Liver (tissue), 8 donors: ENCODE measurements at regions not wholly inside any gene's neighbourhood (a gene's known extent, or its start where the extent isn't known, plus 50 kb on each side); places are given as distances from the start of the nearest gene placed in this dataset.

ENCODE experiments used
- DNase-seq: peaks from one replicate; pipeline ENCODE4 v3.0.0-alpha.2; 2017; ENCODE audit warnings: low spot score
- H3K27ac ChIP-seq, 2 donors: one replicate each; pipeline ENCODE4 v1.7.0; 2013; ENCODE audit warnings: inconsistent platforms in 2 of 2, low read length in 2 of 2, control low read depth in 1 of 2, low read depth in 1 of 2, mild to moderate bottlenecking in 1 of 2
- H3K27me3 ChIP-seq, 4 donors: one replicate each; pipeline versions ENCODE4 v1.6.1 to v1.7.0; 2013; ENCODE audit warnings: low read length in 3 of 4, inconsistent platforms in 1 of 4, mild to moderate bottlenecking in 1 of 4, moderate library complexity in 1 of 4; ENCODE audit not compliant: control insufficient read depth in 4 of 4, insufficient read depth in 4 of 4
- H3K36me3 ChIP-seq, 4 donors: one replicate each; pipeline versions ENCODE4 v1.6.1 to v1.7.0; 2013; ENCODE audit warnings: low read length in 3 of 4, mild to moderate bottlenecking in 3 of 4, low read depth in 1 of 4, moderate library complexity in 1 of 4; ENCODE audit not compliant: control insufficient read depth in 4 of 4, insufficient read depth in 3 of 4
- H3K4me1 ChIP-seq, 4 donors: one replicate each; pipeline versions ENCODE4 v1.6.1 to v1.7.0; 2013; ENCODE audit warnings: low read length in 3 of 4, mild to moderate bottlenecking in 3 of 4, moderate library complexity in 1 of 4; ENCODE audit not compliant: control insufficient read depth in 4 of 4, insufficient read depth in 4 of 4
- H3K4me3 ChIP-seq, 3 donors: one replicate each; pipeline versions ENCODE4 v1.6.1 to v1.7.0; 2013; ENCODE audit warnings: low read length in 3 of 3, control low read depth in 1 of 3, low read depth in 1 of 3, mild to moderate bottlenecking in 1 of 3
- H3K9ac ChIP-seq, 2 donors: one replicate each; pipeline ENCODE4 v1.7.0; 2013; ENCODE audit warnings: low read length in 2 of 2, mild to moderate bottlenecking in 2 of 2, moderate library complexity in 2 of 2, control low read depth in 1 of 2, low read depth in 1 of 2
- H3K9me3 ChIP-seq, 4 donors: one replicate each; pipeline versions ENCODE4 v1.6.1 to v1.7.0; 2013; ENCODE audit warnings: low read length in 3 of 4; ENCODE audit not compliant: control insufficient read depth in 4 of 4
- ATF3 ChIP-seq: IDR thresholded peaks from 2 replicates; pipeline ENCODE4 v1.6.1; 2016; ENCODE audit warnings: antibody characterized with exemption
- CTCF ChIP-seq: fragments of 150-350 bp; IDR thresholded peaks from 2 replicates; pipeline ENCODE4 v1.5.1; 2017; ENCODE audit warnings: improper control_type of control experiment, low read depth, low read length; ENCODE audit not compliant: missing input control
- EGR1 ChIP-seq, 2 donors: IDR thresholded peaks; 2 replicates each; pipeline ENCODE4 v1.6.1; 2016 to 2018; ENCODE audit warnings: antibody characterized with exemption in 2 of 2, low read depth in 2 of 2
- FOXA1 ChIP-seq: IDR thresholded peaks from 2 replicates; pipeline ENCODE4 v1.6.1; 2016; ENCODE audit warnings: antibody characterized with exemption
- GABPA ChIP-seq, 2 donors: IDR thresholded peaks in 1 of 2; conservative IDR thresholded peaks in 1 of 2; 2 replicates each; pipeline ENCODE4 v1.6.1; 2016; ENCODE audit warnings: antibody characterized with exemption in 2 of 2, mild to moderate bottlenecking in 1 of 2, moderate library complexity in 1 of 2
- HNF4A ChIP-seq, 2 donors: conservative IDR thresholded peaks; 2 replicates each; pipeline ENCODE4 v1.6.1; 2016; ENCODE audit warnings: antibody characterized with exemption in 2 of 2, mild to moderate bottlenecking in 2 of 2
- HNF4G ChIP-seq: IDR thresholded peaks from 2 replicates; pipeline ENCODE4 v1.6.1; 2016; ENCODE audit warnings: antibody characterized with exemption
- JUND ChIP-seq, 2 donors: IDR thresholded peaks; 2 replicates each; pipeline ENCODE4 v1.6.1; 2016; ENCODE audit warnings: antibody characterized with exemption in 2 of 2
- MAX ChIP-seq: IDR thresholded peaks from 2 replicates; pipeline ENCODE4 v1.6.1; 2016; ENCODE audit warnings: antibody characterized with exemption
- NR2F2 ChIP-seq: IDR thresholded peaks from 2 replicates; pipeline ENCODE4 v1.6.1; 2016; ENCODE audit warnings: antibody characterized with exemption
- RAD21 ChIP-seq, 2 donors: IDR thresholded peaks; 2 replicates each; pipeline ENCODE4 v1.6.1; 2016; ENCODE audit warnings: antibody characterized with exemption in 2 of 2, mild to moderate bottlenecking in 2 of 2
- REST ChIP-seq: IDR thresholded peaks from 2 replicates; pipeline ENCODE4 v1.6.1; 2016; ENCODE audit warnings: antibody characterized with exemption, mild to moderate bottlenecking
- RXRA ChIP-seq, 2 donors: IDR thresholded peaks; 2 replicates each; pipeline ENCODE4 v1.6.1; 2017 to 2018; ENCODE audit warnings: antibody characterized with exemption in 2 of 2, mild to moderate bottlenecking in 1 of 2
- SP1 ChIP-seq: IDR thresholded peaks from 2 replicates; pipeline ENCODE4 v1.6.1; 2018; ENCODE audit warnings: antibody characterized with exemption, mild to moderate bottlenecking
- TAF1 ChIP-seq: conservative IDR thresholded peaks from 2 replicates; pipeline ENCODE4 v1.6.1; 2016; ENCODE audit warnings: antibody characterized with exemption, mild to moderate bottlenecking
- YY1 ChIP-seq: IDR thresholded peaks from 2 replicates; pipeline ENCODE4 v1.6.1; 2016; ENCODE audit warnings: antibody characterized with exemption, mild to moderate bottlenecking
- ZBTB33 ChIP-seq: IDR thresholded peaks from 2 replicates; pipeline ENCODE4 v1.6.1; 2016; ENCODE audit warnings: antibody characterized with exemption
- WGBS: extraction: QIAGEN DNeasy Blood & Tissue Kit; methylation state at CpG from one replicate; pipeline ENCODE4 v1.1.7; 2013; 5-methylcytosine and 5-hydroxymethylcytosine counted together
- donor health status: healthy.
- donor health status: healthy.
- donor health status: healthy.
- donor health status: healthy.
- donor health status: healthy.

- no peak overlapping the region for H3K9ac ChIP-seq
- no peak for DNase-seq
These were observed 172.7 kb upstream of the LNX1 start for GRCh38 chr4:53763813-53764597.

GRCh38 chr4:53755656-53756055 is 164.4 kb upstream of the LNX1 start:
- H3K9ac ChIP-seq = no peak overlapping the region
- no peak for TF ChIP-seq NR2F2
- no peak for TF ChIP-seq FOXA1
- H3K4me3 ChIP-seq = no peak overlapping the region
- 84% methylated on average over 1 of the region's 1 CpG for WGBS
- H3K27ac ChIP-seq = no peak overlapping the region
- no peaks in the 10 kb centered on the region for H3K4me1 ChIP-seq
- no peak for DNase-seq
- no peaks in the 10 kb centered on the region for H3K27me3 ChIP-seq
- H3K9me3 ChIP-seq = peaks cover 0 to 10% (median 0%) of the 10 kb centered on the region in 4 donors
- H3K36me3 ChIP-seq = no peaks in the 10 kb centered on the region

More at GRCh38 chr4:53763813-53764597, 172.7 kb upstream of the LNX1 start:
- peaks cover 0 to 6% (median 2%) of the 10 kb centered on the region in 4 donors for H3K4me1 ChIP-seq
- H3K4me3 ChIP-seq = no peak overlapping the region
- H3K9me3 ChIP-seq = no peaks in the 10 kb centered on the region
- H3K27me3 ChIP-seq = no peaks in the 10 kb centered on the region
- whole genome bisulfite sequencing = 81% methylated on average over 5 of the region's 5 CpGs
- no peaks in the 10 kb centered on the region for H3K36me3 ChIP-seq
- TF ChIP-seq RAD21 (IDR thresholded peaks at IDR 0.05) (no peak), MAX (no peak)
- no peak overlapping the region for H3K27ac ChIP-seq

GRCh38 chr4:53752124-53752523 is 160.8 kb upstream of the LNX1 start:
- no peak for TF ChIP-seq HNF4G
- TF ChIP-seq EGR1 (IDR thresholded peaks at IDR 0.05; ENCODE audit: low read depth in 2 of 2) = no peak
- TF ChIP-seq RAD21 (IDR thresholded peaks at IDR 0.05) = no peak
- TF ChIP-seq FOXA1 = no peak
- TF ChIP-seq RXRA (IDR thresholded peaks at IDR 0.05) = no peak
- no peak for TF ChIP-seq MAX
- no peak for TF ChIP-seq TAF1
- TF ChIP-seq JUND (IDR thresholded peaks at IDR 0.05) = no peak
- no peak for TF ChIP-seq YY1
- TF ChIP-seq HNF4A (conservative IDR thresholded peaks at IDR 0.05) = no peak
- no peak for TF ChIP-seq SP1
- no peak for TF ChIP-seq REST
- no peak for TF ChIP-seq NR2F2
- no peak for TF ChIP-seq ATF3
- TF ChIP-seq CTCF = no peak
- TF ChIP-seq GABPA (IDR thresholded peaks at IDR 0.05 in 1 of 2, conservative IDR thresholded peaks at IDR 0.05 in 1 of 2) = no peak
- no peak for TF ChIP-seq ZBTB33
- H3K27ac ChIP-seq = no peak overlapping the region
- H3K9ac ChIP-seq = no peak overlapping the region
- no peaks in the 10 kb centered on the region for H3K36me3 ChIP-seq
- H3K4me1 ChIP-seq = no peaks in the 10 kb centered on the region
- no peak for DNase-seq
- WGBS = 87% methylated on average over 2 of the region's 2 CpGs
- no peak overlapping the region for H3K4me3 ChIP-seq
- H3K27me3 ChIP-seq = no peaks in the 10 kb centered on the region
- H3K9me3 ChIP-seq = peaks cover 0 to 10% (median 0%) of the 10 kb centered on the region in 4 donors
